Ovary (tissue), 3 donors: ENCODE measurements at regions not wholly inside any gene's neighbourhood (a gene's known extent, or its start where the extent isn't known, plus 50 kb on each side); places are given as distances from the start of the nearest gene placed in this dataset.

Experiments used
- CTCF ChIP-seq, 3 donors: fragments of 450-650 bp in 2 of 3; fragments of 200-600 bp in 1 of 3; IDR thresholded peaks; one replicate each; pipeline versions ENCODE4 v1.5.1 to v1.8.0; 2016 to 2022; ENCODE audit warnings: antibody characterized with exemption in 3 of 3, mild to moderate bottlenecking in 1 of 3
- POLR2A ChIP-seq: fragments of 450-650 bp; IDR thresholded peaks from one replicate; pipeline ENCODE4 v1.6.1; 2017; ENCODE audit warnings: antibody characterized with exemption, mild to moderate bottlenecking, moderate library complexity
- donor health status: DM: no; HTN: no; CAD: no.

GRCh38 chr5:142455856-142456255 is 131.0 kb upstream of the SPRY4 start:
- TF ChIP-seq CTCF (IDR thresholded peaks at IDR 0.05) = no peak
- no peak for TF ChIP-seq POLR2A
